WERI-Rb-1 (cell line): ENCODE measurements at regions not wholly inside any gene's neighbourhood (a gene's known extent, or its start where the extent isn't known, plus 50 kb on each side); places are given as distances from the start of the nearest gene placed in this dataset.

ENCODE experiments used
- DNase-seq: peaks from one replicate; pipeline ENCODE4 v3.0.0-alpha.2; 2020
- H3K27ac ChIP-seq: fragments of 250-450 bp; sonication (Bioruptor Pico); 2 replicates; pipeline ENCODE4 v1.5.1; 2020; ENCODE audit warnings: mild to moderate bottlenecking, moderate library complexity
- H3K27me3 ChIP-seq: fragments of 250-450 bp; sonication (Bioruptor Pico); 2 replicates; pipeline ENCODE4 v1.5.1; 2021; ENCODE audit warnings: mild to moderate bottlenecking, low read depth, moderate library complexity; ENCODE audit not compliant: insufficient read depth, severe bottlenecking
- H3K36me3 ChIP-seq: fragments of 250-450 bp; sonication (Bioruptor Pico); 2 replicates; pipeline ENCODE4 v1.5.1; 2020; ENCODE audit warnings: mild to moderate bottlenecking, moderate library complexity
- H3K4me3 ChIP-seq: 2 replicates; pipeline ENCODE4 v1.5.1; 2011; ENCODE audit warnings: low read depth, mild to moderate bottlenecking, control low read depth, low read length
- H3K9me3 ChIP-seq: fragments of 250-450 bp; sonication (Bioruptor Pico); 2 replicates; pipeline ENCODE4 v1.5.1; 2021; ENCODE audit warnings: mild to moderate bottlenecking, moderate library complexity; ENCODE audit not compliant: severe bottlenecking
- TF ChIP-seq, protein P1 (sequence below): IDR thresholded peaks from 2 replicates; pipeline ENCODE4 v1.5.1; 2011; ENCODE audit warnings: low read depth, mild to moderate bottlenecking, control low read depth, inconsistent platforms, low read length

GRCh38 chr10:8639486-8640185 lies 585.1 kb downstream of the GATA3 start:
- Histone ChIP-seq H3K4me3 (no peak overlapping the region), H3K36me3 (no peaks in the 10 kb centered on the region), H3K27me3 (no peaks in the 10 kb centered on the region), H3K9me3 (no peaks in the 10 kb centered on the region), H3K27ac (no peak overlapping the region)
- DNase-seq = no peak
- TF ChIP-seq, protein P1, sequence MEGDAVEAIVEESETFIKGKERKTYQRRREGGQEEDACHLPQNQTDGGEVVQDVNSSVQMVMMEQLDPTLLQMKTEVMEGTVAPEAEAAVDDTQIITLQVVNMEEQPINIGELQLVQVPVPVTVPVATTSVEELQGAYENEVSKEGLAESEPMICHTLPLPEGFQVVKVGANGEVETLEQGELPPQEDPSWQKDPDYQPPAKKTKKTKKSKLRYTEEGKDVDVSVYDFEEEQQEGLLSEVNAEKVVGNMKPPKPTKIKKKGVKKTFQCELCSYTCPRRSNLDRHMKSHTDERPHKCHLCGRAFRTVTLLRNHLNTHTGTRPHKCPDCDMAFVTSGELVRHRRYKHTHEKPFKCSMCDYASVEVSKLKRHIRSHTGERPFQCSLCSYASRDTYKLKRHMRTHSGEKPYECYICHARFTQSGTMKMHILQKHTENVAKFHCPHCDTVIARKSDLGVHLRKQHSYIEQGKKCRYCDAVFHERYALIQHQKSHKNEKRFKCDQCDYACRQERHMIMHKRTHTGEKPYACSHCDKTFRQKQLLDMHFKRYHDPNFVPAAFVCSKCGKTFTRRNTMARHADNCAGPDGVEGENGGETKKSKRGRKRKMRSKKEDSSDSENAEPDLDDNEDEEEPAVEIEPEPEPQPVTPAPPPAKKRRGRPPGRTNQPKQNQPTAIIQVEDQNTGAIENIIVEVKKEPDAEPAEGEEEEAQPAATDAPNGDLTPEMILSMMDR = no peak

GRCh38 chr10:8640301-8640700 lies 585.8 kb downstream of the GATA3 start:
- DNase-seq = no peak
- TF ChIP-seq, protein P1 = no peak

DNA sequence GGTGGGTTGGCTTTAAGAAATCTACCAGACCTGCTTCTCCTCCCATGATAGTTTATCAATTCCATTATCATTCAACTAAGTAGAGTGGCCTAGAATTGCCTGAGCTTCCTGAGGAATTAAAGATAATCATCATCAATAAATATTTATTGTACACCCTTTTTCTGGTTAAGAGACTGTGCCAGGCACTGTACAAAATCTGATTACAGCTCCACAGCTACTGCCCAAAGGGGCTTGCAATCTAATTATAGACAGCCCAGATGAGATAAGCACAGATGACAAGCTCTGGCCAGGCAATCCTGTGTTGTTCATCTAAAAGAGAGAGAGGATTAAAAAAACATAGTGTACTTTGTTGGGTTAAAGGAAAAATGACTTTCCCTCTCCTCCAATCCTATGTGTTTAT lies 586.4 kb downstream of the GATA3 start:
- no peak overlapping the region for H3K4me3 ChIP-seq
- no peak overlapping the region for H3K27ac ChIP-seq
- no peak for DNase-seq
- TF ChIP-seq, protein P1 = no peak
- H3K9me3 ChIP-seq = no peaks in the 10 kb centered on the region
- no peaks in the 10 kb centered on the region for H3K36me3 ChIP-seq
- no peaks in the 10 kb centered on the region for H3K27me3 ChIP-seq

More at GRCh38 chr10:8640301-8640700, 585.8 kb downstream of the GATA3 start:
- Histone ChIP-seq H3K27me3 (no peaks in the 10 kb centered on the region), H3K4me3 (no peak overlapping the region), H3K9me3 (no peaks in the 10 kb centered on the region), H3K36me3 (no peaks in the 10 kb centered on the region), H3K27ac (no peak overlapping the region)

DNA sequence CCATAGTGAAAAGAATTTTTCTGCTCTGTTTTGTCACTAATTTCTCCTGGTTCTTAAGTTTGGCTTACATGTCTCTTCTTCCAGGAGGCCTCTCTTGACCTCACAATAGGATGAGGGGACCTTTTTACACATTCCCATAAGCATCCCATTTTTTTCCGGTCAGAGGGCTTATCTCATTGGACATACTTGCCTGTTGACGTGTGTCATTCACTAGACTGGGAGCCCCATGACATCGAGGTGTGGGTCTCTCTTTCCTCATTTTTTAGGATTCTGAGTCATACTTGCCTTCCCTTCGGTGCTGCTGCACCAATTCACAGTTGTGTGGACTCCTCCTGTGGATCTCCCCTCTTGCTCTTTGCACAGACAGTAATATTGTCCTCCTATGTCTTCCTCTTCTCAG lies 601.8 kb downstream of the GATA3 start:
- Histone ChIP-seq H3K4me3 (no peak overlapping the region), H3K9me3 (no peaks in the 10 kb centered on the region), H3K36me3 (no peaks in the 10 kb centered on the region), H3K27me3 (no peaks in the 10 kb centered on the region), H3K27ac (no peak overlapping the region)
- TF ChIP-seq, protein P1 = no peak
- no peak for DNase-seq

- peaks cover 2% of the 10 kb centered on the region for H3K27me3 ChIP-seq
- TF ChIP-seq, protein P1 = no peak
- no peaks in the 10 kb centered on the region for H3K9me3 ChIP-seq
- no peaks in the 10 kb centered on the region for H3K36me3 ChIP-seq
- no peak overlapping the region for H3K4me3 ChIP-seq
- no peak overlapping the region for H3K27ac ChIP-seq
- DNase-seq = no peak
These were observed 605.5 kb downstream of the GATA3 start for GRCh38 chr10:8659982-8660381.

DNA sequence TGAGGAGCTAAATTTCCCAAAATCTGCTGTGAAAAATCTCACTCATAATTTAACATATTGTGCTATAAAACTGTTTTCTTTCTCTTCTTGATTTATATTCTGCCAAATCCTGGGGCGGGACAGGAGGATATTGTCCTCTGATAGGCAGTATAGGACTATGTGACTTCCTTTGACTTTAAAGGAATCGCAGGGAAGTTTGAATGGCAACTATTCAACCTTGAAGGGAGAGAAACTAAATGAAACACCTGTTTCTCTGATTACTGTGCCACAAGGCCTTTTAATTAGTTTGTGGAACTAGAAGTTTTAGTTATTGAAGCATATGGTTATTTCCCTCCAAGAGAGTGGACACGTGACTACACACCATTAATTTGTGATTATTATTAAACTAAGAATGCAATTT lies 607.4 kb downstream of the GATA3 start:
- no peak for DNase-seq
- Histone ChIP-seq H3K4me3 (no peak overlapping the region), H3K27ac (no peak overlapping the region), H3K9me3 (no peaks in the 10 kb centered on the region), H3K36me3 (no peaks in the 10 kb centered on the region), H3K27me3 (peaks cover 2% of the 10 kb centered on the region)
- TF ChIP-seq, protein P1 = no peak
